ENCODE measurements at regions not wholly inside any gene's neighbourhood (a gene's known extent, or its start where the extent isn't known, plus 50 kb on each side); places are given as distances from the start of the nearest gene placed in this dataset.
"Not testable (repeated sequence)": the region's sequence is repeated elsewhere in the genome, so short reads cannot be mapped to it uniquely, and the experiment has no call there.

GRCh38 chr18:24613896-24614640 is 153.6 kb downstream of the HRH4 start:
- DNase-seq (ENCODE audit: insufficient read length, low spot score) (no peak), FAIRE-seq (no peak)
- TF ChIP-seq, protein P1, sequence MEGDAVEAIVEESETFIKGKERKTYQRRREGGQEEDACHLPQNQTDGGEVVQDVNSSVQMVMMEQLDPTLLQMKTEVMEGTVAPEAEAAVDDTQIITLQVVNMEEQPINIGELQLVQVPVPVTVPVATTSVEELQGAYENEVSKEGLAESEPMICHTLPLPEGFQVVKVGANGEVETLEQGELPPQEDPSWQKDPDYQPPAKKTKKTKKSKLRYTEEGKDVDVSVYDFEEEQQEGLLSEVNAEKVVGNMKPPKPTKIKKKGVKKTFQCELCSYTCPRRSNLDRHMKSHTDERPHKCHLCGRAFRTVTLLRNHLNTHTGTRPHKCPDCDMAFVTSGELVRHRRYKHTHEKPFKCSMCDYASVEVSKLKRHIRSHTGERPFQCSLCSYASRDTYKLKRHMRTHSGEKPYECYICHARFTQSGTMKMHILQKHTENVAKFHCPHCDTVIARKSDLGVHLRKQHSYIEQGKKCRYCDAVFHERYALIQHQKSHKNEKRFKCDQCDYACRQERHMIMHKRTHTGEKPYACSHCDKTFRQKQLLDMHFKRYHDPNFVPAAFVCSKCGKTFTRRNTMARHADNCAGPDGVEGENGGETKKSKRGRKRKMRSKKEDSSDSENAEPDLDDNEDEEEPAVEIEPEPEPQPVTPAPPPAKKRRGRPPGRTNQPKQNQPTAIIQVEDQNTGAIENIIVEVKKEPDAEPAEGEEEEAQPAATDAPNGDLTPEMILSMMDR (IDR thresholded peaks at IDR 0.05; ENCODE audit: insufficient read depth, missing control alignments) = no peak

- no peak for FAIRE-seq
- TF ChIP-seq, protein P1 (IDR thresholded peaks at IDR 0.05; ENCODE audit: insufficient read depth, missing control alignments) = no peak
- no peak for DNase-seq (ENCODE audit: insufficient read length, low spot score)
Measured at GRCh38 chr18:24616653-24617052, 156.2 kb downstream of the HRH4 start.

DNA sequence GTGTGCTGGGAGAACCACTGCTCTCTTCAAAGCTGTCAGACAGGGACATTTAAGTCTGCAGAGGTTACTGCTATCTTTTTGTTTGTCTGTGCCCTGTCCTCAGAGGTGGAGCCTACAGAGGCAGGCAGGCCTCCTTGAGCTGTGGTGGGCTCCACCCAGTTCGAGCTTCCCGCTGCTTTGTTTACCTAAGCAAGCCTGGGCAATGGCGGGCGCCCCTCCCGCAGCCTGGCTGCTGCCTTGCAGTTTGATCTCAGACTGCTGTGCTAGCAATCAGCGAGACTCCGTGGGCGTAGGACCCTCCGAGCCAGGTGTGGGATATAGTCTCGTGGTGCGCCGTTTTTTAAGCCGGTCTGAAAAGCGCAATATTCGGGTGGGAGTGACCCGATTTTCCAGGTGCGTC is 164.0 kb downstream of the HRH4 start:
- not testable (repeated sequence) for FAIRE-seq; DNase-seq (ENCODE audit: insufficient read length, low spot score)

- DNase-seq (ENCODE audit: insufficient read length, low spot score) (no peak), FAIRE-seq (peak; percentile 69)
- TF ChIP-seq, protein P1 (IDR thresholded peaks at IDR 0.05; ENCODE audit: insufficient read depth, missing control alignments) = no peak
Measured at GRCh38 chr18:24627644-24628315, 167.3 kb downstream of the HRH4 start.

GRCh38 chr18:24628326-24628725 is 167.9 kb downstream of the HRH4 start:
- TF ChIP-seq, protein P1 (IDR thresholded peaks at IDR 0.05; ENCODE audit: insufficient read depth, missing control alignments) = no peak
- no peak for FAIRE-seq
- no peak for DNase-seq (ENCODE audit: insufficient read length, low spot score)

- no peak for DNase-seq (ENCODE audit: insufficient read length, low spot score)
- TF ChIP-seq, protein P1 (IDR thresholded peaks at IDR 0.05; ENCODE audit: insufficient read depth, missing control alignments) = no peak
- FAIRE-seq = peak; percentile 63
Measured at GRCh38 chr18:24629921-24630320, 169.5 kb downstream of the HRH4 start.

- no peak for DNase-seq (ENCODE audit: insufficient read length, low spot score)
- TF ChIP-seq, protein P1 (IDR thresholded peaks at IDR 0.05; ENCODE audit: insufficient read depth, missing control alignments) = no peak
- no peak for FAIRE-seq
Measured at GRCh38 chr18:24630346-24630880, 170.0 kb downstream of the HRH4 start.

All from D721Med (cell line).